ENCODE measurements at regions not wholly inside any gene's neighbourhood (a gene's known extent, or its start where the extent isn't known, plus 50 kb on each side); places are given as distances from the start of the nearest gene placed in this dataset.

DNA sequence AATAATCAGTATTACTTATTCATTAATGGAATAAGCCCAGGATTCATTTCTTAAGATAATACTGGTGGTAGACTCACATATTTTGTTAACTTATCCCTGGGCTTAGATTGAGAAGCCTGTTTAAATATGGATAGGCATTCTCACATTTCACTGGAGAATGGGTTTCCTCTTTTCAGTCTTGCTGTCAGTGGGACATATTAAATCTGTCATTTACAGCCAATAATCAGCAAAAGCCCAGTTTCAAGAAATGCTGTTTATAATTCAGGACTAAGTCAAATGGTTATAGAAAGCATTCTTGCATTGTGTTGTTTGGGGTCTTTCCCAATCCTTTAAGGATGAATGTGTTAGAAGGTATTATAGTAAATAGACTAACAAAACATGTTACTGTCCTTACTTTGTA lies 143.7 kb upstream of the NAALADL2 start:
- TF ChIP-seq TCF12 (IDR thresholded peaks at IDR 0.05; ENCODE audit: low read depth) (no peak), YY1 (IDR thresholded peaks at IDR 0.05; ENCODE audit: low read depth) (no peak), EGR1 (IDR thresholded peaks at IDR 0.05) (no peak), REST (IDR thresholded peaks at IDR 0.05; ENCODE audit: low read depth) (no peak), EP300 (IDR thresholded peaks at IDR 0.05; ENCODE audit: borderline replicate concordance) (no peak), CEBPB (IDR thresholded peaks at IDR 0.05) (no peak), FOXM1 (IDR thresholded peaks at IDR 0.05; ENCODE audit: borderline replicate concordance, low read depth) (no peak), MAX (IDR thresholded peaks at IDR 0.05) (no peak), ZBTB7A (IDR thresholded peaks at IDR 0.05; ENCODE audit: low read depth) (no peak), TAF1 (IDR thresholded peaks at IDR 0.05; ENCODE audit: low read depth) (no peak), RAD21 (IDR thresholded peaks at IDR 0.05; ENCODE audit: low read depth) (no peak), CREB1 (IDR thresholded peaks at IDR 0.05; ENCODE audit: low read depth) (no peak), TEAD4 (IDR thresholded peaks at IDR 0.05) (no peak), NFIC (IDR thresholded peaks at IDR 0.05) (no peak)
- TF ChIP-seq, protein P1, sequence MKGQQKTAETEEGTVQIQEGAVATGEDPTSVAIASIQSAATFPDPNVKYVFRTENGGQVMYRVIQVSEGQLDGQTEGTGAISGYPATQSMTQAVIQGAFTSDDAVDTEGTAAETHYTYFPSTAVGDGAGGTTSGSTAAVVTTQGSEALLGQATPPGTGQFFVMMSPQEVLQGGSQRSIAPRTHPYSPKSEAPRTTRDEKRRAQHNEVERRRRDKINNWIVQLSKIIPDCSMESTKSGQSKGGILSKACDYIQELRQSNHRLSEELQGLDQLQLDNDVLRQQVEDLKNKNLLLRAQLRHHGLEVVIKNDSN (IDR thresholded peaks at IDR 0.05), result no peak

- no peak for TF ChIP-seq FOXM1 (IDR thresholded peaks at IDR 0.05; ENCODE audit: borderline replicate concordance, low read depth)
Measured at GRCh38 chr3:174716956-174717505, 142.1 kb upstream of the NAALADL2 start.

DNA sequence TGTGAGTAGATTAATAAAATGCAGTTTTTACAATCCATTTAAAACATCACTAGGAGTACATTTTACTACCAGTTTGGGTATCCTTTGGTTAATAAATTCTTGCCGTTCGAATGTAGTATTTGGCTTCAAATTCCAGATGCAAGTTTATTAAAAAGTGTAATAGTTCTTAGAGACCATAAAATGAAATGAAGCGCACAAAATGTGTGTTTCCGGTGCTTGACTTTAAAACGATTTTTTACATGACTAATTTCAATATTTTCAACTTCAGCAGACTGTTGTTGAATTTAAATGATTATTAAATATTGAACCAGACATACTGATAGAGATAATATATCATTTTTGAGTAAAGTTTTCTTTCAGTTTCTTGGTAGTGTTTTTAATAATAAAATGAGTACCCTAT lies 138.4 kb upstream of the NAALADL2 start:
- TF ChIP-seq NFIC (IDR thresholded peaks at IDR 0.05) (no peak), FOXM1 (IDR thresholded peaks at IDR 0.05; ENCODE audit: borderline replicate concordance, low read depth) (no peak), ZBTB7A (IDR thresholded peaks at IDR 0.05; ENCODE audit: low read depth) (no peak)
- TF ChIP-seq, protein P1 (IDR thresholded peaks at IDR 0.05), result no peak

GRCh38 chr3:174725303-174725702 lies 133.8 kb upstream of the NAALADL2 start:
- no peak for TF ChIP-seq TEAD4 (IDR thresholded peaks at IDR 0.05)
- TF ChIP-seq NFIC (IDR thresholded peaks at IDR 0.05), result no peak

GRCh38 chr3:174737966-174738365 lies 121.2 kb upstream of the NAALADL2 start:
- TF ChIP-seq CEBPB (IDR thresholded peaks at IDR 0.05) (no peak), ZBTB7A (IDR thresholded peaks at IDR 0.05; ENCODE audit: low read depth) (no peak), TCF12 (IDR thresholded peaks at IDR 0.05; ENCODE audit: low read depth) (no peak), REST (IDR thresholded peaks at IDR 0.05; ENCODE audit: low read depth) (no peak)

GRCh38 chr3:174749143-174749542 lies 110.0 kb upstream of the NAALADL2 start:
- TF ChIP-seq ZBTB7A (IDR thresholded peaks at IDR 0.05; ENCODE audit: low read depth), result no peak
- TF ChIP-seq REST (IDR thresholded peaks at IDR 0.05; ENCODE audit: low read depth), result no peak
- TF ChIP-seq, protein P1 (IDR thresholded peaks at IDR 0.05), result no peak
